Cardiac muscle cell (in vitro differentiated cells and primary cell): ENCODE measurements at regions not wholly inside any gene's neighbourhood (a gene's known extent, or its start where the extent isn't known, plus 50 kb on each side); places are given as distances from the start of the nearest gene placed in this dataset.
A peak's percentile ranks its signal among the peaks of the same experiment; 100 is the strongest.

Source experiments
- DNase-seq, 2 donors: peaks; one replicate each; pipeline versions ENCODE4 v3.0.0 to v3.0.0-alpha.2; 2010 to 2017; ENCODE audit warnings: low read depth in 1 of 2, low spot score in 1 of 2
- H3K27ac ChIP-seq: fragments of 200-600 bp; sonication (generic); 2 replicates; pipeline ENCODE4 v1.5.1; 2016
- H3K27me3 ChIP-seq: fragments of 200-600 bp; sonication (generic); 2 replicates; pipeline ENCODE4 v1.6.0; 2016; ENCODE audit warnings: control low read depth
- H3K36me3 ChIP-seq: fragments of 200-600 bp; sonication (generic); 2 replicates; pipeline ENCODE4 v1.5.1; 2016; ENCODE audit warnings: control low read depth
- H3K4me1 ChIP-seq: fragments of 200-600 bp; sonication (generic); 2 replicates; pipeline ENCODE4 v1.8.1; 2017; ENCODE audit warnings: low read depth, mild to moderate bottlenecking, mixed run types
- H3K4me3 ChIP-seq: fragments of 200-600 bp; sonication (generic); 2 replicates; pipeline ENCODE4 v1.5.1; 2016; ENCODE audit warnings: mild to moderate bottlenecking
- H3K9me3 ChIP-seq: fragments of 200-600 bp; sonication (generic); 2 replicates; pipeline ENCODE4 v1.5.1; 2017; ENCODE audit warnings: low read depth, mild to moderate bottlenecking, control low read depth
- TF ChIP-seq, protein P1 (sequence below): IDR thresholded peaks from 2 replicates; pipeline ENCODE4 v1.5.1; 2012; ENCODE audit warnings: low read depth, mild to moderate bottlenecking, low read length

GRCh38 chr15:60219866-60220265 is 177.9 kb downstream of the ANXA2 start:
- DNase-seq: no peak
- Histone ChIP-seq H3K27me3 (no peaks in the 10 kb centered on the region), H3K9me3 (no peaks in the 10 kb centered on the region), H3K27ac (no peak overlapping the region), H3K4me3 (no peak overlapping the region), H3K4me1 (no peaks in the 10 kb centered on the region), H3K36me3 (no peaks in the 10 kb centered on the region)
- TF ChIP-seq, protein P1, sequence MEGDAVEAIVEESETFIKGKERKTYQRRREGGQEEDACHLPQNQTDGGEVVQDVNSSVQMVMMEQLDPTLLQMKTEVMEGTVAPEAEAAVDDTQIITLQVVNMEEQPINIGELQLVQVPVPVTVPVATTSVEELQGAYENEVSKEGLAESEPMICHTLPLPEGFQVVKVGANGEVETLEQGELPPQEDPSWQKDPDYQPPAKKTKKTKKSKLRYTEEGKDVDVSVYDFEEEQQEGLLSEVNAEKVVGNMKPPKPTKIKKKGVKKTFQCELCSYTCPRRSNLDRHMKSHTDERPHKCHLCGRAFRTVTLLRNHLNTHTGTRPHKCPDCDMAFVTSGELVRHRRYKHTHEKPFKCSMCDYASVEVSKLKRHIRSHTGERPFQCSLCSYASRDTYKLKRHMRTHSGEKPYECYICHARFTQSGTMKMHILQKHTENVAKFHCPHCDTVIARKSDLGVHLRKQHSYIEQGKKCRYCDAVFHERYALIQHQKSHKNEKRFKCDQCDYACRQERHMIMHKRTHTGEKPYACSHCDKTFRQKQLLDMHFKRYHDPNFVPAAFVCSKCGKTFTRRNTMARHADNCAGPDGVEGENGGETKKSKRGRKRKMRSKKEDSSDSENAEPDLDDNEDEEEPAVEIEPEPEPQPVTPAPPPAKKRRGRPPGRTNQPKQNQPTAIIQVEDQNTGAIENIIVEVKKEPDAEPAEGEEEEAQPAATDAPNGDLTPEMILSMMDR: no peak

DNA sequence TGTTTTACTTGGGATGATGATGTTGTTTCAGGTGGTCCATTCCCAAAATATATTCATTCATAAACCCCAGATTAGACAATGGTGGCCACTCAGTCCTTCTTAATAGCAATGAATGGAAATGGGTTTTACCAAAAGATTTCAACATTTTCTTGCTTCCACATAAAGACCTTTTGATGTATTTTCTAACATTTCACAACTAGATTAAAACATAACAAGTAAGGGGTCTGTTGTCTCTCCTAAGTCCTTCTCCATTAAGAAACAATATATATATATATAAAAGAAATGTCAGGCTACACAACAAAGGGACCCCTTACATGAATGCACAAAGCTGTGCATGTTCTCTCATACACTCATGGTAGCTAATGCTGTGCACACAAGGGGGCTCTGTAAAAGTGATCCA is 176.4 kb downstream of the ANXA2 start:
- H3K36me3 ChIP-seq: no peaks in the 10 kb centered on the region
- no peaks in the 10 kb centered on the region for H3K27me3 ChIP-seq
- TF ChIP-seq, protein P1: no peak
- H3K4me3 ChIP-seq: no peak overlapping the region
- no peaks in the 10 kb centered on the region for H3K9me3 ChIP-seq
- no peak overlapping the region for H3K27ac ChIP-seq
- no peak for DNase-seq
- H3K4me1 ChIP-seq: no peaks in the 10 kb centered on the region

DNA sequence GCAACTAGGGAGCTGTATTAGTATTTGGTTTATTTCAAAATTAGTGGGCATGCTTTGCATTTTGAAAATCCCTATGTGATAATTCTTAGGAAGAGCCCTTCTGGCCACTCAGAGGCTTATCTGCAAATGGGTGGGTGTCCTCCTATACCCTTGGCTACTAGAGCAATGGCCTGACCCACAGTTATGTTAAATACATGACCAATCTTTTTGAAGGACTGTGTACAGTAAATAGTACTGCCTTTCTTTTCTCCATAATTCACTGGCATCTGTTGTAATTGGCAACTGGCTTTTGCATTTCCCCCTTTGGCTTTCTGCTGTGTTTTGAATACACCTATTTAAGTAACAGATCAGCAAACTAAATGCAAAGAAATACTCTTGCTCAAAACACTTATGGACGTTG is 175.4 kb downstream of the ANXA2 start:
- Histone ChIP-seq H3K4me3 (no peak overlapping the region), H3K9me3 (no peaks in the 10 kb centered on the region), H3K36me3 (no peaks in the 10 kb centered on the region), H3K4me1 (no peaks in the 10 kb centered on the region), H3K27ac (no peak overlapping the region), H3K27me3 (no peaks in the 10 kb centered on the region)
- TF ChIP-seq, protein P1: no peak
- DNase-seq: no peak

DNA sequence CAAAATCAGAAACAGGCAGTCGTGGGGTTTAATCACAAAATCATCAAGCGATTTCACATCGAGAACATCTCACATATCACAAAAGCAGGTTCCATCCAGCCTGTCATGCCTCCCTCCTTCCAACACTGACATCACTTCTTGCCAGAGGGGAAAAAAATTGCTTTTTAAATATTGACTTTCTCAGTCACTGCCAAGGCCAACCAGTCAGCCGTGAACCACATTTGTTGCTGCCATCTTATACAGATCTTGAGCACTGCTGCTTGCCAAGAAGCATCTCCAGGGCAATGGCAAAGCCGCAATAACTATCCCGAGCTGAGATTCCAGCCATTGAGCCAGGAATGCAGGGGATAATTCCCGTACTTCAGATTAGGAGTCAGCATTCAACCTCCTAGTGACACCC is 174.6 kb downstream of the ANXA2 start:
- H3K4me3 ChIP-seq: no peak overlapping the region
- no peaks in the 10 kb centered on the region for H3K27me3 ChIP-seq
- no peaks in the 10 kb centered on the region for H3K9me3 ChIP-seq
- no peak for DNase-seq
- H3K36me3 ChIP-seq: no peaks in the 10 kb centered on the region
- TF ChIP-seq, protein P1: no peak
- H3K27ac ChIP-seq: no peak overlapping the region
- H3K4me1 ChIP-seq: peaks cover 6% of the 10 kb centered on the region

DNA sequence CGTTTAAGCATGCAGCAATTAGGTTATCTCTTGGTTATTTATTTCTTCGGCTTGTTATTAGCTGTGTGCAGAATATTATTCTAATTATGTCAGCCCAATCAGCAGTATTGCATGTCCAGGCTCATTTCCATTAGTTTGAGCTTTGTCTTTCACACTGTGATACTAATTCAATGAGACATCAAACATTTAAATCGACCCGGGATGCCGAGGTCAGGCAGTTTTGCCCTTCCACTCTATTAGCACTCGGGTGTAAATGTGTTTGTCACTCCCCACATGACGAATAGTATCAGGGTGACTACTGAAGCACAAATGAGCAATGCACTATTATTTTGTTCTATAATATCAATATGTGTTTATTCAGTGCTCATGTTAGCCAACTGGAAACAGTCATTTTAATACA is 170.9 kb downstream of the ANXA2 start:
- H3K27ac ChIP-seq: no peak overlapping the region
- no peaks in the 10 kb centered on the region for H3K36me3 ChIP-seq
- no peaks in the 10 kb centered on the region for H3K9me3 ChIP-seq
- peaks cover 10% of the 10 kb centered on the region for H3K4me1 ChIP-seq
- DNase-seq: no peak
- H3K4me3 ChIP-seq: no peak overlapping the region
- no peaks in the 10 kb centered on the region for H3K27me3 ChIP-seq
- TF ChIP-seq, protein P1: no peak

DNA sequence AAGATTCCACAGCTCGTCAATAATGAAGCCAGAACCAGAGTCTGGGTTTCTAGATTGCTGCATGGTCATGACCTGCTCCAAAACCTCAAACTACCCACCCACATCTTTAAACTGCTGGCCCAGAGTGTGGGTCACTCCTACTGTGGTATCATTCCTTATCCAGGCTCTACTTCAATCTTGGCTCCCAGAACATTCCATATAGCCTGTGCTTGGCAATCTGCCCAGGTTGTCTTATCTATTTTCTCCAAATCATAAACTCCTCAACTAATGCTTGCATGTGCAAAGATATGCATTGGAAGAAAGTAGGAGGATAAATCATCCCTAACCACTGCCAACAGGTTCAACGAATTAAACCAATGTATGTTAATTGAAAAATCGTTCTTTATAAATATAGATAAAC is 169.7 kb downstream of the ANXA2 start:
- TF ChIP-seq, protein P1: no peak
- Histone ChIP-seq H3K9me3 (no peaks in the 10 kb centered on the region), H3K27me3 (no peaks in the 10 kb centered on the region)

More for the DNA sequence above, 169.7 kb downstream of the ANXA2 start:
- Histone ChIP-seq H3K4me1 (peaks cover 10% of the 10 kb centered on the region), H3K4me3 (no peak overlapping the region), H3K36me3 (no peaks in the 10 kb centered on the region), H3K27ac (no peak overlapping the region)
- peak; percentile 21 to 33 for DNase-seq
